ENCODE measurements at regions not wholly inside any gene's neighbourhood (a gene's known extent, or its start where the extent isn't known, plus 50 kb on each side); places are given as distances from the start of the nearest gene placed in this dataset.

- DNase-seq = no peak
Observed at GRCh38 chr21:27715131-27715530, 748.2 kb upstream of the ADAMTS5 start.

- DNase-seq = no peak
Observed at GRCh38 chr21:27713154-27714109, 746.5 kb upstream of the ADAMTS5 start.

DNA sequence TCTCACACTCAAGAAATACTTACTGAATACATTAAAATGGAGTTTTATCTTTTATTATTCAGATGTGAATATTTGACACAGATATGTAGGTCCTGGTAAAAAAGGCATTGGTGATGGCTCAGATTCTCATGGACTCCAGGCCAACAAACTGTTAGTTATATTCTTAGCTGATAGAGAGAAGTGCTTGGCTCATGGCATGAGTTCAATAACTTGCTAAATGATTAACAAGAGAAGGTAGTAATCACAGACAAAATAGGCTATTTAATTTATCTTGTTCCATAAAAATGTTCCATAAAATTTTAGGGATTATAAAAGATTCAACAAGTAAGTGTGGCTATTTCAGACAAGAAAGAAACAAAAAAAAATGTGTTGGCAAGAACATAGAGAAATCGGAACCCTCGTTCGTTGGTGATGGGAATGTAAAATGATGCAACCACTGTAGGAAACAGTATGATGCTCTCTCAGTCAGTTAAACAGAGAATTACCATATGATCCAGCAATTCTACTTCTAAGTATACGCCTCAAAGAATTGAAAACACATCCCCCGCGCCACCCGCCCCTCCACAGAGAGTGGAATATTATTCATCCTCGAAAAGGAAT is 737.8 kb upstream of the ADAMTS5 start:
- DNase-seq = no peak

DNA sequence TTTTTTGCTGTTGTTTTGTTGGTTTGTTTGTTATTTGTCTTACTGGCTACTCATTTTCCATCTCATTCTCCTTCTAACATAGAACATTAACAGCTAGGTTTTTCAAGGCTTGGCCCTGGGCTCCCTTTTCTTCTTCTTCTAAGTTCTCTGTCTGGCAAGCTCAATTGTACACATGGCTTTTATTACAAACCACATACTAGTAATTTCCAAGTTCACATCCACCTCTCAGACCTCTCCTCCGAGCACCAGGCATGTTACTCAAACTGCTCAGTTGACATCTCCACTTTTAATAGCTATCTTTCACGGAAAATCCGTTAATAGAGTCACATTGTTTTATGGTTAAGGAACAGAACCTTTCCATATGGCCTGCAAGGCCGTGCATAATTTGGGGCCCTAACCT is 736.9 kb upstream of the ADAMTS5 start:
- DNase-seq = no peak

DNA sequence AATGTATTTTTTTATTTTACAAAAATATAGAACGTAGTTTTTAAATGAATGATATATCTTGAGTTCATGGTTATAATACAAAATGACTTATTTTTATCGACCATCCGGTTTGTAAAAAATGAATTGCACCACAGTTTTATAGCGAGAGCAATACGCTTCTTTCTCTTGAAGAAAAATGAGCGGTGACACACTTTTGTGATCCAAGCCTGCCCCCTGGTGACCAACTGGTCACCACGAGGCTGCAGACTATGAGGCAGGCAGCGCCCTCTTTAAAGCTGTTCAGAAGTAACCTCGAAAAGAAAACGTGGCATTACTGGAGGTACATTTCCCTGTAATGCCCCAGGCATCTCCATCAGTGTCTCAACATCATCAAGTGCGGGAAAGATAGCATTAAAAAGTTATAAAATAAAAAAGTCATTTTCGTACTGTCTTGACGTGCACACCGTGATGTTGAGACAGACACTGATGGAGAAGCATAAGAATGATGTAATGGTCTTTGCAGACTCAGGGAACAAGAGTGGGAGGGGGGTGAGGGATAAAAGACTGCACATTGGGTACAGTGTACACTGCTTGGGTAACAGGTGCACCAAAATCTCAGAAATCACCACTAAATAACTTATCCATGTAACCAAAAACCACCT is 734.2 kb upstream of the ADAMTS5 start:
- peak; percentile 43 for DNase-seq

- DNase-seq = no peak
Observed at GRCh38 chr21:27695246-27695645, 728.4 kb upstream of the ADAMTS5 start.

DNA sequence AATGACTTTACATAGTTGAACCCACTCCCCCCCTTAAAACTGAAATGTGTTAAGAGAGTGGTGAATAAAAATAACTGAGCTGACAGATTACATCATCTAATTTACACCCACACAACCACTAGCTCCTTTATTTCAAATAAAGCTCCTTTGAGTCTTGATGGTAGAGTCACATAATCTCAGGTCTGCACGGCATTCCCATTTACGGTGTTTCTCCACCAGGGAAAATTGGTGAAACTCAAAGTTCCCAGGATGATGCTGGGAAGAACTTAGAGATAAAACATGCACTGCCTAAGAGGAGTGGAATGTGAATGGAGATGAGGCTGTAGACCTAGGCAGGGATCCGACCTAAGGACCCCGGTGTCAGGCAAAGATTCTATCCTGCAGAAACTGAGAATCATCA is 727.8 kb upstream of the ADAMTS5 start:
- DNase-seq = no peak

- DNase-seq = no peak
Observed at GRCh38 chr21:27693376-27693775, 726.5 kb upstream of the ADAMTS5 start.

GRCh38 chr21:27691516-27691915 is 724.6 kb upstream of the ADAMTS5 start:
- no peak for DNase-seq

GRCh38 chr21:27691006-27691405 is 724.1 kb upstream of the ADAMTS5 start:
- no peak for DNase-seq

DNA sequence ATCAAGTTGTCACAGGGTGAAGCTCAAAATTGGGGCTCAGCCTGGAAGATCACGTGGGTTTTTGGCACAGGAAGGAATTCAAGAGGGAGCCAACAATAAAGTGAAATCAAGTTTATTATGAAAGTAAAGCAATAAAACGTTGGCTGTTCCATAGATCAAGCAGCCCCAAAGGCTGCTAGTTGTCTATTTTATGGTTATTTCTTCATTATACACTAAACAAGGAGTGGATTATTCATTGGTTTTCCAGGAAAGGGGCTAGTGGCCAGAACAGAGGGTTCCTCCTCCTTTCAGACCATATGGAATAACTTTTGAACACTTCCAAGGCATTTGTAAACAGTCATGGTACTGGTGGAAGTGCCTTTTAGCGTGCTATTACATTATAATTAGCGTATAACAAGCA is 723.5 kb upstream of the ADAMTS5 start:
- DNase-seq = no peak

GRCh38 chr21:27688773-27689172 is 721.9 kb upstream of the ADAMTS5 start:
- no peak for DNase-seq

DNA sequence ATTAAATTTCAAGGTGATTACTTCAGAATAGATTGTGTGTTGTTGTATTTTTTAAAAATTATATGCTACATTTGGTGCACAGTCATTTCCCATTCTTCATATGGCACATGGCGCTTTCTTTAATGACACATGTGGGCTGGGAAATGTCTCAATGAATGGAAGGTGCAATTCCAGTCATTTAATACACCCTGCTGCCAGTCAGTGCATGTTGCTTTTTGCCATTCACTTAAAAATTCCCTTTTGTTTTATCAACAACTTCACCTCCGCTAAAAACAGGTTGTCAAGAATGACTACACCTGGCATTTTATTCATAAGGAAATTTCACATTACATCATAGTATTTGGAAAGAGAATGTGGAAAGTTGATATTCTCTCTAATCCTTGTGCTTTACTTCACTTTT is 716.4 kb upstream of the ADAMTS5 start:
- no peak for DNase-seq

GRCh38 chr21:27681841-27682240 is 715.0 kb upstream of the ADAMTS5 start:
- DNase-seq = no peak

DNA sequence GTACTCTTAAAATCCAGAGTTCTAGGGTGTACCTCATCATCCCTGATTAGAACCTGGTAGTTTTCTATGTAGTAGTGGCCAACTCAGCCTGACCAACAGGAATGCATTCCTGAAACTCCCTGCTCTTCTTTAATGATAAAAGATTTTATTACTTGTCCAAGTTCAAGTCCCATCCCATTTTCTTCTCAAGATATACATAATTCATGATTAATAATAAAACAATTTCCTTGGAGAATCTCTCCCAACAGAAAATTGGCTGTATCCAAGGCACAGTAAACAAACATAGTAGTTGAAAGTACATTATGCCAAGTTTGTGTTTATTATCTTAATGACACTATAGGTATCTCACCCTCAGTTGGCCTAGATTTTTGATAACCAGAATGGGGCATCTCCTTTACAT is 714.1 kb upstream of the ADAMTS5 start:
- DNase-seq = no peak

GRCh38 chr21:27680181-27680580 is 713.3 kb upstream of the ADAMTS5 start:
- DNase-seq = no peak

- no peak for DNase-seq
Observed at GRCh38 chr21:27678511-27678910, 711.6 kb upstream of the ADAMTS5 start.

DNA sequence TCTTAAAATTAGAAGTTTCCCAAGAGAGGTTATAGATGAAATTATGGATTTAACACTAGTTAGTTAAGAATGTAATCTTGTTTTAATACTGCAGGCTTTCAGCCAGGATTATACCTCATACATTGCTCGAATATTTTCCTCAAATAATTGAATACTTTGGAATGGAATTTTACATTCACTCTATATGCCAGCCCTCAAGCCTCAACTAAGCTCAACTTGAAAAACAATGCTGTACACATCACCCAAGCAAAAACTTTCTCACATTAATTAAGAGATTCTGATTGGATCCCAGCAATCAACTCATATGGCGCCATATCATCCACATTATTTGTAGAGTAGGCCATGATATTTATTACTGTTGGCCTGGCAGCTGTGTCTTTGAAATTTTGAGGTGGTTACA is 710.7 kb upstream of the ADAMTS5 start:
- DNase-seq = no peak

- DNase-seq = no peak
Observed at GRCh38 chr21:27675306-27675705, 708.4 kb upstream of the ADAMTS5 start.

- DNase-seq = no peak
Observed at GRCh38 chr21:27674041-27674615, 707.2 kb upstream of the ADAMTS5 start.

GRCh38 chr21:27673581-27673980 is 706.7 kb upstream of the ADAMTS5 start:
- DNase-seq = no peak

DNA sequence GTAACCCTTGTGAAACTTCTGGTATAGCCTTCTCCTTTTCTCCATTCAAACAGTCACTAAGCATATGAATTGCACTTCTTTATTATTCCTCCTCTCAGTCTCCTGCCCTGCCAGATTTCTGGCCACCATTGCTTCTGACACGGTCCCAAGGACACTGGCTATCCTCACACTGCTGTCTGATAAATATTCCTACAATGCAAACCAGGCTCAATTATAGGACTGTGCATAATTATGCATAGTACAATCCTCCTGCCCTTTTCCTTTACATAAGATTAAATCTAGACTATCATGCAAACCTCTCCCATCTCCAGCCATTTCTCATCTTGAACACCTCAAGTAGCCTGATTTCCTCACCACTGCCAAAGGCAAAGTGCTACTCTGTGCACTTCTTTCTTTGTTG is 704.3 kb upstream of the ADAMTS5 start:
- no peak for DNase-seq

- no peak for DNase-seq
Observed at GRCh38 chr21:27653481-27653880, 686.6 kb upstream of the ADAMTS5 start.

DNA sequence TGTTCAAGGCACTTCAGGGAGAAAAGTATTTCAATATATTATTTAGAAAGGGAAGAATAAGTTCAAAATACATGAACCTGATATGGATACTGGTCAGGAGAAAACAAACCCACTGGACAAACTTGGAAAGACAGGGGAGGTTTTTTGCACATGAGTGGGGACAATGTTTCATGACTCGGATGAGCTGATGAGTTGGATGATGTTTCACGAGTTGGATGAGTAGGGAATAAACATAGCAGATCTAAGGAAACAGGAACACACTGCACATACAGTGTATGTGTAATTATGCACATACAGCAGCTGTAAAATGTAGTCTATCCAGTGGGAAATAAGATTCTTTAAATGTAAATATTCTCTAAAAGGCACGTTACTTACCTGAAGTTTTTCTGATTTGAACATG is 682.9 kb upstream of the ADAMTS5 start:
- DNase-seq = no peak

Data from CD4-positive, alpha-beta T cell treated with Interleukin-12 subunit alpha and Interleukin-12 subunit beta, for 1 hour (primary cell).